B cell (primary cell): ENCODE measurements at regions not wholly inside any gene's neighbourhood (a gene's known extent, or its start where the extent isn't known, plus 50 kb on each side); places are given as distances from the start of the nearest gene placed in this dataset.

ENCODE experiments used
- ATAC-seq: fragments of 200-7000 bp; cut with Tn5 transposase; one replicate; pipeline ENCODE4 v1.10.0; 2021; ENCODE audit warnings: low read depth, mild to moderate bottlenecking, moderate number of reproducible peaks, moderate library complexity
- CTCF ChIA-PET: fragments of 350-600 bp; sonication (Branson Sonifier 250); formaldehyde crosslinking; loops from one replicate; lab custom pipeline; 2021; ENCODE audit warnings: antibody characterized with exemption, inconsistent platforms; lab: Charles Lee
- POLR2A ChIA-PET: fragments of 350-600 bp; sonication (Branson Sonifier 250); formaldehyde crosslinking; loops from one replicate; lab custom pipeline; 2021; ENCODE audit warnings: antibody characterized with exemption; lab: Charles Lee
- DNase-seq: peaks from one replicate; pipeline ENCODE4 v3.0.0; 2013
- H2AFZ ChIP-seq: 2 replicates; pipeline ENCODE4 v1.6.1; 2012; ENCODE audit warnings: mild to moderate bottlenecking, low read depth, low read length; ENCODE audit not compliant: insufficient read depth, poor library complexity, severe bottlenecking
- H3K27ac ChIP-seq, 2 donors: 1 replicate in 1 of 2; 2 replicates in 1 of 2; pipeline ENCODE4 v1.5.1; 2012 to 2013; ENCODE audit warnings: low read length in 2 of 2, mild to moderate bottlenecking in 2 of 2, moderate library complexity in 1 of 2
- H3K27me3 ChIP-seq, 4 experiments: fragments of 200-600 bp in 1 of 4; sonication (generic) in 1 of 4; replicated peaks in 1 of 4; 1 replicate in 2 of 4; 2 replicates in 2 of 4; pipeline versions ENCODE4 v1.6.1 to v1.7.0; 2013 to 2016; ENCODE audit warnings: low read length in 3 of 4, mild to moderate bottlenecking in 2 of 4, mixed read lengths in 1 of 4, moderate library complexity in 1 of 4; ENCODE audit not compliant: insufficient read depth in 4 of 4, control insufficient read depth in 3 of 4; ENCODE audit errors: control extremely low read depth in 1 of 4
- H3K36me3 ChIP-seq, 2 experiments: replicated peaks in 1 of 2; 1 replicate in 1 of 2; 2 replicates in 1 of 2; pipeline versions ENCODE4 v1.6.1 to v1.7.1; 2013; ENCODE audit warnings: low read length in 1 of 2; ENCODE audit not compliant: insufficient read depth in 2 of 2, control insufficient read depth in 1 of 2; ENCODE audit errors: control extremely low read depth in 1 of 2, extremely low read depth in 1 of 2
- H3K4me1 ChIP-seq, 2 donors: fragments of 200-600 bp in 1 of 2; sonication (generic) in 1 of 2; 1 replicate in 1 of 2; 2 replicates in 1 of 2; pipeline versions ENCODE4 v1.5.1 to v1.6.1; 2013 to 2017; ENCODE audit warnings: low read length in 2 of 2; ENCODE audit not compliant: control insufficient read depth in 2 of 2, insufficient read depth in 2 of 2
- H3K4me2 ChIP-seq: replicated peaks from 2 replicates; pipeline ENCODE3; 2012; ENCODE audit warnings: mild to moderate bottlenecking, low read depth, low read length; ENCODE audit not compliant: poor library complexity, severe bottlenecking
- H3K4me3 ChIP-seq, 5 experiments: fragments of 200-600 bp in 1 of 5; sonication (generic) in 1 of 5; 1 replicate in 3 of 5; 2 replicates in 2 of 5; pipeline versions ENCODE4 v1.5.1 to v1.7.0; 2011 to 2016; ENCODE audit warnings: low read length in 4 of 5, mild to moderate bottlenecking in 4 of 5, low read depth in 2 of 5, control low read depth in 1 of 5, moderate library complexity in 1 of 5; ENCODE audit not compliant: insufficient read depth in 1 of 5; ENCODE audit errors: control extremely low read depth in 1 of 5, extremely low read depth in 1 of 5
- H3K79me2 ChIP-seq: fragments of 200-600 bp; sonication (generic); one replicate; pipeline ENCODE4 v1.6.0; 2016; ENCODE audit warnings: low read length; ENCODE audit not compliant: control insufficient read depth, insufficient read depth
- H3K9ac ChIP-seq: fragments of 200-600 bp; sonication (generic); 2 replicates; pipeline ENCODE4 v1.6.1; 2017; ENCODE audit warnings: mild to moderate bottlenecking, low read length, moderate library complexity
- H3K9me3 ChIP-seq, 3 donors: one replicate each; pipeline versions ENCODE4 v1.6.1 to v1.7.1; 2013; ENCODE audit warnings: low read length in 2 of 3; ENCODE audit not compliant: control insufficient read depth in 2 of 3, insufficient read depth in 1 of 3; ENCODE audit errors: control extremely low read depth in 1 of 3
- H4K20me1 ChIP-seq: 2 replicates; pipeline ENCODE4 v1.6.0; 2012; ENCODE audit warnings: mild to moderate bottlenecking, low read length; ENCODE audit not compliant: insufficient read depth, control insufficient read depth, poor library complexity, severe bottlenecking
- H3K27ac Mint-ChIP-seq: one replicate; pipeline ENCODE4 v1.8.0; 2021; ENCODE audit warnings: mixed read lengths
- H3K27me3 Mint-ChIP-seq: one replicate; pipeline ENCODE4 v1.8.0; 2021; ENCODE audit warnings: mixed read lengths
- H3K4me1 Mint-ChIP-seq: one replicate; pipeline ENCODE4 v1.8.0; 2021; ENCODE audit warnings: mixed read lengths
- H3K4me3 Mint-ChIP-seq: one replicate; pipeline ENCODE4 v1.8.0; 2021; ENCODE audit warnings: mixed read lengths
- H3K9me3 Mint-ChIP-seq: one replicate; pipeline ENCODE4 v1.8.0; 2022; ENCODE audit warnings: mixed read lengths; ENCODE audit not compliant: insufficient read depth
- EZH2 ChIP-seq: IDR thresholded peaks from 2 replicates; pipeline ENCODE4 v1.6.1; 2012; ENCODE audit warnings: borderline replicate concordance, low read depth, mild to moderate bottlenecking, moderate library complexity, low read length; ENCODE audit not compliant: insufficient read depth, poor library complexity, severe bottlenecking
- WGBS: methylation state at CpG from one replicate; pipeline ENCODE4 v1.1.5; 2013; ENCODE audit warnings: missing lambda C conversion rate; ENCODE audit not compliant: insufficient coverage; 5-methylcytosine and 5-hydroxymethylcytosine counted together
- intact Hi-C: fragments of 100-400 bp; cut with micrococcal nuclease; formaldehyde crosslinking; loops from one replicate; pipeline ENCODE4 v1.10.0; 2022
- TF ChIP-seq, protein P1 (sequence below): fragments of 200-600 bp; IDR thresholded peaks from one replicate; pipeline ENCODE4 v1.8.0; 2022; ENCODE audit warnings: antibody characterized with exemption, mild to moderate bottlenecking

DNA sequence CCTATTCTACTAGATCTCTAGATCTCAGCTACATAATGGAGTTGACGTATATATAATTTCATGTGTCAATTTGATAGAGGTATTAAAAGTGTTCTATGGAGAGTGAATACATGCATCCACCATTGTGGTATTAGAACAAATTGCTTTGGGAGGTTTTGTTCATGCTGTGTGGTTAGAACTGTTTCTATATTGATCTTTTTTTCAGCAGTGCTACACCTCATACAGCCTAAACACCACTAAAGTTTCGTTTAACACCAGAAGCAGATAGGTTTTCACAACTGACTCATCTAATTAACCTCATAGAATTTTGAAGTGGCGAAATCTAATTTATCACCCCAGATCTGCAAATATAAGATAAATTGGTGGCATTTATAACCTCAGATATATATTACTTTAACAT, 269.4 kb upstream of the SEMA6A start:
- no peak for TF ChIP-seq EZH2
- TF ChIP-seq, protein P1, sequence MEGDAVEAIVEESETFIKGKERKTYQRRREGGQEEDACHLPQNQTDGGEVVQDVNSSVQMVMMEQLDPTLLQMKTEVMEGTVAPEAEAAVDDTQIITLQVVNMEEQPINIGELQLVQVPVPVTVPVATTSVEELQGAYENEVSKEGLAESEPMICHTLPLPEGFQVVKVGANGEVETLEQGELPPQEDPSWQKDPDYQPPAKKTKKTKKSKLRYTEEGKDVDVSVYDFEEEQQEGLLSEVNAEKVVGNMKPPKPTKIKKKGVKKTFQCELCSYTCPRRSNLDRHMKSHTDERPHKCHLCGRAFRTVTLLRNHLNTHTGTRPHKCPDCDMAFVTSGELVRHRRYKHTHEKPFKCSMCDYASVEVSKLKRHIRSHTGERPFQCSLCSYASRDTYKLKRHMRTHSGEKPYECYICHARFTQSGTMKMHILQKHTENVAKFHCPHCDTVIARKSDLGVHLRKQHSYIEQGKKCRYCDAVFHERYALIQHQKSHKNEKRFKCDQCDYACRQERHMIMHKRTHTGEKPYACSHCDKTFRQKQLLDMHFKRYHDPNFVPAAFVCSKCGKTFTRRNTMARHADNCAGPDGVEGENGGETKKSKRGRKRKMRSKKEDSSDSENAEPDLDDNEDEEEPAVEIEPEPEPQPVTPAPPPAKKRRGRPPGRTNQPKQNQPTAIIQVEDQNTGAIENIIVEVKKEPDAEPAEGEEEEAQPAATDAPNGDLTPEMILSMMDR = no peak

DNA sequence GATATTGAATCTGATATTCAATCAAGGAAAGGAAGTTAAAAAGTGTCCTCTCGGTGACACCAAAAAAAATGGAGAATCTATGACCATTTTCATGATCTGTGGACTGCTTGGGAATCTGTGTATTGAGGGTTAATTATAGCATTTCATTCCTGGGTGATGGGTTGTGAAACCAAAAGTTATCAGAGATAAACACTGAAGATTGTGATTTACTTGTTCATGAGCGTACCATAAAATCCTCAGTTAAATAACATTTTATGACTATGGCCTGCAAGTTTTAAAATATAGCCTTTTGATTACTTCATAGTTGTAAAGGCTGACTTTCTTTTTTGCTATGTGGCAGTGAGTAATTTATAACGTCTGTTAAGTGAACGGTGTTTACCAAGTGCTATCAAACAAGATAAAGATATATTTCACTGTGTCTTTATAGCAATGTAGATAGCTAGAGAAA, 267.9 kb upstream of the SEMA6A start:
- Mint-ChIP-seq H3K4me3 (no peak overlapping the region), H3K27ac (no peak overlapping the region), H3K9me3 (no peaks in the 10 kb centered on the region), H3K27me3 (no peaks in the 10 kb centered on the region), H3K4me1 (no peaks in the 10 kb centered on the region)
- Histone ChIP-seq H3K4me3 (no peak overlapping the region), H3K4me1 (no peaks in the 10 kb centered on the region), H3K9ac (no peak overlapping the region), H3K9me3 (peaks cover 0 to 4% (median 0%) of the 10 kb centered on the region in 3 donors), H3K4me2 (no peak overlapping the region), H2AFZ (no peak overlapping the region), H3K36me3 (no peaks in the 10 kb centered on the region), H3K79me2 (no peaks in the 10 kb centered on the region), H4K20me1 (no peaks in the 10 kb centered on the region), H3K27ac (no peak overlapping the region), H3K27me3 (no peaks in the 10 kb centered on the region)
- WGBS = 88% methylated on average over 1 of the region's 4 CpGs
- CTCF ChIA-PET = no interaction called here
- TF ChIP-seq, protein P1 = no peak
- TF ChIP-seq EZH2 = no peak
- POLR2A ChIA-PET = no interaction called here
- DNase-seq = no peak
- intact Hi-C loops = no loop called here
- no peak for ATAC-seq

More for the DNA sequence above, 269.4 kb upstream of the SEMA6A start:
- Mint-ChIP-seq H3K4me1 (no peaks in the 10 kb centered on the region), H3K27ac (no peak overlapping the region), H3K9me3 (no peaks in the 10 kb centered on the region), H3K27me3 (no peaks in the 10 kb centered on the region), H3K4me3 (no peak overlapping the region)
- Histone ChIP-seq H4K20me1 (no peaks in the 10 kb centered on the region), H3K4me2 (no peak overlapping the region), H3K27ac (no peak overlapping the region), H3K9me3 (peaks cover 0 to 4% (median 0%) of the 10 kb centered on the region in 3 donors), H3K27me3 (no peaks in the 10 kb centered on the region), H3K79me2 (no peaks in the 10 kb centered on the region), H3K4me1 (no peaks in the 10 kb centered on the region), H3K4me3 (no peak overlapping the region), H2AFZ (no peak overlapping the region), H3K36me3 (no peaks in the 10 kb centered on the region), H3K9ac (no peak overlapping the region)
- no CpG with 5 or more reads among the region's 3 CpGs for WGBS
- intact Hi-C loops = no loop called here
- ChIA-PET POLR2A (no interaction called here), CTCF (no interaction called here)
- ATAC-seq (no peak), DNase-seq (no peak)
